H9 (cell line): ENCODE measurements at regions not wholly inside any gene's neighbourhood (a gene's known extent, or its start where the extent isn't known, plus 50 kb on each side); places are given as distances from the start of the nearest gene placed in this dataset.

ENCODE experiments used
- DNase-seq: peaks from one replicate; pipeline ENCODE4 v3.0.0-alpha.2; 2017
- H2AFZ ChIP-seq: one replicate; pipeline ENCODE4 v1.6.1; 2013; ENCODE audit warnings: mild to moderate bottlenecking, low read length, control low read depth, moderate library complexity
- H2AK5ac ChIP-seq: 2 replicates; pipeline ENCODE4 v1.6.1; 2013; ENCODE audit warnings: low read length, control low read depth, mixed read lengths; ENCODE audit not compliant: insufficient read length
- H2BK120ac ChIP-seq: one replicate; pipeline ENCODE4 v1.6.1; 2013; ENCODE audit warnings: low read depth, mild to moderate bottlenecking, low read length, control low read depth, inconsistent platforms; ENCODE audit not compliant: poor library complexity, severe bottlenecking
- H2BK12ac ChIP-seq: 2 replicates; pipeline ENCODE4 v1.6.1; 2013; ENCODE audit warnings: low read length, control low read depth, mixed read lengths, low read depth; ENCODE audit not compliant: insufficient read length
- H2BK15ac ChIP-seq: 2 replicates; pipeline ENCODE4 v1.6.1; 2013; ENCODE audit warnings: low read depth, low read length, control low read depth
- H2BK20ac ChIP-seq: one replicate; pipeline ENCODE4 v1.6.1; 2013; ENCODE audit warnings: low read depth, mild to moderate bottlenecking, low read length, control low read depth, inconsistent platforms; ENCODE audit not compliant: poor library complexity, severe bottlenecking
- H2BK5ac ChIP-seq: 2 replicates; pipeline ENCODE4 v1.6.1; 2013; ENCODE audit warnings: low read length, control low read depth, mixed read lengths; ENCODE audit not compliant: insufficient read length
- H3K14ac ChIP-seq: 2 replicates; pipeline ENCODE4 v1.6.1; 2013; ENCODE audit warnings: low read length, control low read depth; ENCODE audit not compliant: insufficient read depth
- H3K18ac ChIP-seq: 2 replicates; pipeline ENCODE4 v1.6.1; 2013; ENCODE audit warnings: low read depth, mild to moderate bottlenecking, mixed read lengths, low read length, control low read depth; ENCODE audit not compliant: insufficient read length
- H3K23ac ChIP-seq: 2 replicates; pipeline ENCODE4 v1.6.1; 2013; ENCODE audit warnings: low read length, control low read depth, mixed read lengths, low read depth; ENCODE audit not compliant: insufficient read length
- H3K23me2 ChIP-seq: 2 replicates; pipeline ENCODE4 v1.6.1; 2013; ENCODE audit warnings: low read depth, mild to moderate bottlenecking, mixed read lengths, low read length, control low read depth; ENCODE audit not compliant: insufficient read length, poor library complexity, severe bottlenecking
- H3K27ac ChIP-seq: 2 replicates; pipeline ENCODE4 v1.5.1; 2013; ENCODE audit warnings: low read length, control low read depth, mixed read lengths, low read depth; ENCODE audit not compliant: insufficient read length
- H3K27me3 ChIP-seq: 2 replicates; pipeline ENCODE4 v1.6.1; 2013; ENCODE audit warnings: low read length, control low read depth, inconsistent platforms; ENCODE audit not compliant: insufficient read depth
- H3K4ac ChIP-seq: 2 replicates; pipeline ENCODE4 v1.6.1; 2013; ENCODE audit warnings: low read depth, mild to moderate bottlenecking, control low read depth, inconsistent platforms, low read length, moderate library complexity
- H3K4me1 ChIP-seq: 2 replicates; pipeline ENCODE4 v1.6.1; 2013; ENCODE audit warnings: low read length, control low read depth, inconsistent platforms; ENCODE audit not compliant: insufficient read depth
- H3K4me2 ChIP-seq: 2 replicates; pipeline ENCODE4 v1.6.1; 2013; ENCODE audit warnings: low read length, control low read depth, mixed read lengths; ENCODE audit not compliant: insufficient read length, insufficient read depth
- H3K56ac ChIP-seq: 2 replicates; pipeline ENCODE4 v1.6.1; 2013; ENCODE audit warnings: low read depth, mild to moderate bottlenecking, mixed read lengths, low read length, control low read depth; ENCODE audit not compliant: insufficient read length
- H3K79me1 ChIP-seq: 2 replicates; pipeline ENCODE4 v1.6.1; 2013; ENCODE audit warnings: low read depth, mild to moderate bottlenecking, moderate library complexity, low read length, control low read depth, inconsistent platforms; ENCODE audit not compliant: insufficient read depth, poor library complexity, severe bottlenecking
- H3K79me2 ChIP-seq: 2 replicates; pipeline ENCODE4 v1.6.1; 2013; ENCODE audit warnings: low read length, control low read depth, inconsistent platforms; ENCODE audit not compliant: insufficient read depth
- H3K9ac ChIP-seq: 2 replicates; pipeline ENCODE4 v1.6.1; 2013; ENCODE audit warnings: low read length, control low read depth, mixed read lengths; ENCODE audit not compliant: insufficient read length; ENCODE audit errors: extremely low read depth
- H3K9me3 ChIP-seq: one replicate; pipeline ENCODE4 v1.6.1; 2013; ENCODE audit warnings: low read depth, low read length, inconsistent platforms; ENCODE audit not compliant: control insufficient read depth
- H3T11ph ChIP-seq: one replicate; pipeline ENCODE4 v1.6.1; 2013; ENCODE audit warnings: mild to moderate bottlenecking, low read length, control low read depth, inconsistent platforms
- H4K20me1 ChIP-seq: one replicate; pipeline ENCODE4 v1.6.1; 2013; ENCODE audit not compliant: control insufficient read depth, insufficient read length, insufficient read depth
- H4K5ac ChIP-seq: 2 replicates; pipeline ENCODE4 v1.6.1; 2013; ENCODE audit warnings: low read depth, mild to moderate bottlenecking, mixed read lengths, low read length, control low read depth; ENCODE audit not compliant: insufficient read length
- H4K8ac ChIP-seq: replicated peaks from 2 replicates; pipeline ENCODE4 v1.6.1; 2013; ENCODE audit warnings: low read length, control low read depth, mixed read lengths, low read depth; ENCODE audit not compliant: insufficient read length
- H4K91ac ChIP-seq: 2 replicates; pipeline ENCODE4 v1.6.1; 2013; ENCODE audit warnings: low read depth, mild to moderate bottlenecking, moderate library complexity, mixed read lengths, low read length, control low read depth; ENCODE audit not compliant: insufficient read length
- H3K27ac Mint-ChIP-seq, 3 experiments: 2 replicates in 2 of 3; 3 replicates in 1 of 3; pipeline ENCODE4 v1.8.0; 2020 to 2021; ENCODE audit warnings: mixed read lengths in 3 of 3, mild to moderate bottlenecking in 1 of 3, moderate library complexity in 1 of 3
- H3K27me3 Mint-ChIP-seq: 2 replicates; pipeline ENCODE4 v1.8.0; 2021; ENCODE audit warnings: low read depth, mild to moderate bottlenecking, moderate library complexity, mixed read lengths
- H3K36me3 Mint-ChIP-seq, 3 experiments: 2 replicates in 2 of 3; 3 replicates in 1 of 3; pipeline ENCODE4 v1.8.0; 2020 to 2021; ENCODE audit warnings: low read depth in 3 of 3, mixed read lengths in 3 of 3; ENCODE audit not compliant: insufficient read depth in 1 of 3
- H3K4me1 Mint-ChIP-seq, 2 experiments: 2 replicates each; pipeline ENCODE4 v1.8.0; 2020; ENCODE audit warnings: mixed read lengths in 2 of 2
- H3K4me3 Mint-ChIP-seq, 2 experiments: 2 replicates in 1 of 2; 3 replicates in 1 of 2; pipeline ENCODE4 v1.8.0; 2020 to 2021; ENCODE audit warnings: mild to moderate bottlenecking in 2 of 2, mixed read lengths in 2 of 2, moderate library complexity in 1 of 2
- H3K9me3 Mint-ChIP-seq, 2 experiments: 2 replicates in 1 of 2; 3 replicates in 1 of 2; pipeline ENCODE4 v1.8.0; 2020; ENCODE audit warnings: mild to moderate bottlenecking in 2 of 2, mixed read lengths in 2 of 2, moderate library complexity in 1 of 2
- WGBS: extraction: QIAGEN DNeasy Blood & Tissue Kit; methylation state at CpG from one replicate; pipeline ENCODE4 v1.1.7; 2013; ENCODE audit warnings: missing lambda C conversion rate, low lambda C conversion rate, mixed read lengths; ENCODE audit not compliant: insufficient read length; ENCODE audit errors: extremely low coverage; 5-methylcytosine and 5-hydroxymethylcytosine counted together
- TF ChIP-seq, protein P1 (sequence below): fragments of 200-600 bp; sonication (generic); conservative IDR thresholded peaks from 3 replicates; pipeline ENCODE4 v1.8.0; 2021; ENCODE audit warnings: antibody characterized with exemption, mild to moderate bottlenecking

DNA sequence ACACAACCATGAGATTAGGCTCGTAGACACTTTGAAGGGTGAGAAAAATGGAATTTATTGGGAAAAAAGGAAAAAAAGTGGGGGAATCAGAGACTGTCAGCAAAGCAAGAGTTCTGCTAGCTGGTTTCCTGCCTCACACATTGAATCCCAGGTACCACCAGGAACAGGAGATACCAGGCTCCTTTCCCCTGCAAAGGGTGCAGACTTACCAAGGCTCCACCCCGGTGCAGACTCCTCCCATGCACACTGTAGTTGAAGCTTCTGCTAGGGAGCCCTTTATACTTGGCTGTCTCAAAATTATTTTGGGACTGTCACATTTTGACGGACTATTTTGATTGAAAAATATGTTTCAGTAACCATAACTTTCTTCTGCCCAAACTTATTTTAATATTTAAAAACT is 819.9 kb upstream of the GBE1 start:
- TF ChIP-seq, protein P1, sequence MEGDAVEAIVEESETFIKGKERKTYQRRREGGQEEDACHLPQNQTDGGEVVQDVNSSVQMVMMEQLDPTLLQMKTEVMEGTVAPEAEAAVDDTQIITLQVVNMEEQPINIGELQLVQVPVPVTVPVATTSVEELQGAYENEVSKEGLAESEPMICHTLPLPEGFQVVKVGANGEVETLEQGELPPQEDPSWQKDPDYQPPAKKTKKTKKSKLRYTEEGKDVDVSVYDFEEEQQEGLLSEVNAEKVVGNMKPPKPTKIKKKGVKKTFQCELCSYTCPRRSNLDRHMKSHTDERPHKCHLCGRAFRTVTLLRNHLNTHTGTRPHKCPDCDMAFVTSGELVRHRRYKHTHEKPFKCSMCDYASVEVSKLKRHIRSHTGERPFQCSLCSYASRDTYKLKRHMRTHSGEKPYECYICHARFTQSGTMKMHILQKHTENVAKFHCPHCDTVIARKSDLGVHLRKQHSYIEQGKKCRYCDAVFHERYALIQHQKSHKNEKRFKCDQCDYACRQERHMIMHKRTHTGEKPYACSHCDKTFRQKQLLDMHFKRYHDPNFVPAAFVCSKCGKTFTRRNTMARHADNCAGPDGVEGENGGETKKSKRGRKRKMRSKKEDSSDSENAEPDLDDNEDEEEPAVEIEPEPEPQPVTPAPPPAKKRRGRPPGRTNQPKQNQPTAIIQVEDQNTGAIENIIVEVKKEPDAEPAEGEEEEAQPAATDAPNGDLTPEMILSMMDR = no peak
- Mint-ChIP-seq H3K27me3 (no peaks in the 10 kb centered on the region), H3K4me3 (no peak overlapping the region), H3K27ac (no peak overlapping the region), H3K9me3 (peaks cover 9 to 11% of the 10 kb centered on the region in 2 experiments), H3K4me1 (no peaks in the 10 kb centered on the region), H3K36me3 (peaks cover 0 to 8% (median 1%) of the 10 kb centered on the region in 3 experiments; a peak in 3 of 7 replicates)
- H3K27ac ChIP-seq = no peak overlapping the region
- H3K9me3 ChIP-seq = no peaks in the 10 kb centered on the region
- WGBS = no CpG with 5 or more reads among the region's 3 CpGs
- H3K14ac ChIP-seq = no peak overlapping the region
- no peak overlapping the region for H4K8ac ChIP-seq
- no peak overlapping the region for H3K4me2 ChIP-seq
- no peak overlapping the region for H2BK20ac ChIP-seq
- no peak overlapping the region for H2AFZ ChIP-seq
- no peak overlapping the region for H4K91ac ChIP-seq
- H2BK12ac ChIP-seq = no peak overlapping the region
- no peak overlapping the region for H4K5ac ChIP-seq
- H2BK15ac ChIP-seq = no peak overlapping the region
- H2BK120ac ChIP-seq = no peak overlapping the region
- H3K79me1 ChIP-seq = no peaks in the 10 kb centered on the region
- no peak overlapping the region for H3K18ac ChIP-seq
- no peak overlapping the region for H2BK5ac ChIP-seq
- no peak overlapping the region for H3T11ph ChIP-seq
- no peaks in the 10 kb centered on the region for H3K27me3 ChIP-seq
- no peaks in the 10 kb centered on the region for H3K4me1 ChIP-seq
- H3K23me2 ChIP-seq = no peaks in the 10 kb centered on the region
- H3K23ac ChIP-seq = no peak overlapping the region
- DNase-seq = no peak
- no peak overlapping the region for H3K56ac ChIP-seq
- no peak overlapping the region for H2AK5ac ChIP-seq
- no peak overlapping the region for H3K4ac ChIP-seq
- H3K79me2 ChIP-seq = no peaks in the 10 kb centered on the region
- H4K20me1 ChIP-seq = no peaks in the 10 kb centered on the region
- no peak overlapping the region for H3K9ac ChIP-seq
